Stimulated activated CD4-positive, alpha-beta T cell treated with anti-CD3 and anti-CD28 coated beads, Interleukin-12 subunit alpha, Interleukin-12 subunit beta, amount 100 ng/mL, for 24 hours (primary cell): ENCODE measurements at regions not wholly inside any gene's neighbourhood (a gene's known extent, or its start where the extent isn't known, plus 50 kb on each side); places are given as distances from the start of the nearest gene placed in this dataset.
"Not testable (repeated sequence)": the region's sequence is repeated elsewhere in the genome, so short reads cannot be mapped to it uniquely, and the experiment has no call there.

Experiments
- DNase-seq, 2 experiments: peaks; one replicate each; pipeline ENCODE4 v3.0.0-alpha.2; 2020; ENCODE audit warnings: low read depth in 2 of 2

DNA sequence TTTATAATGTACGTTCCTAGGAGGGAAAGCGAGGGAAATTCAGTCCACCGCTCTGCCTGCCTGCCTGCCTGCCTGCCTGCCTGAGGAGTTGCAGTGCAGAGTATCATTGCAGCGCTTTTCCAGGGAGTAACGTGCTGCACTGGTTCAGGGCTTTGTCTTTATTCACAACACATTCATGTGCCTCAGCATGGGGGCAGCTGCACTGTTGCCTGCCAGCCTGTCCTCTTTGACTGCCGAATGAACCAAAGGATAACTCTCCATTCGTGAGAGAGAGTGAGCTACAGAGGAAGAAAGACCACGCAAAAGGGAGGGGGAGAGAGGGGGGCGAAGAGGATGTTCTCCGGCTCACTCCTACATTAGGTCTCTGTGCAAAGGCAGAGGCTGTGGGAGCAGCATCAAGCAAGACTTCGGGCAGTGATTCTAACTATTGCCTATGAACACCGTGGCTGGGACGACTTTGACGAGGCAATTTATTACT lies 791.2 kb downstream of the MAT2B start:
- DNase-seq, result no peak

DNA sequence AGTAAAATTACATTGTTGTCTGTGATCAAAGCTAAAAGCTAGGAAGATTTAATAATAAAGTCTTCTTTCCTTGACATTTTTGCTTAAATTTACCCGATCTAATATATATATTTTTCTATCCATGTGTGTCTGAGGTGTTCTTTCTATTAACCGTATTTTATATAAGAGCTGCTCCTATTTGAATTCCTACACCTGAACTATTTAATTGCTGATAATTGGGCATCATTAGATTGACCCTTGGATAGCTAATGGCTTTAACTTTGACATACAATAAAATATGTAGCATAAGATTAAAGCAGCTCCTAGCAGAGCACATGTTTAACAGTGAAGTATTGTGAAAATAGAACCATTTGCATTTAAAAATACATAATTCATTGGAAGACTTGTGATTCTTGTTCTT lies 792.7 kb downstream of the MAT2B start:
- DNase-seq, result no peak

DNA sequence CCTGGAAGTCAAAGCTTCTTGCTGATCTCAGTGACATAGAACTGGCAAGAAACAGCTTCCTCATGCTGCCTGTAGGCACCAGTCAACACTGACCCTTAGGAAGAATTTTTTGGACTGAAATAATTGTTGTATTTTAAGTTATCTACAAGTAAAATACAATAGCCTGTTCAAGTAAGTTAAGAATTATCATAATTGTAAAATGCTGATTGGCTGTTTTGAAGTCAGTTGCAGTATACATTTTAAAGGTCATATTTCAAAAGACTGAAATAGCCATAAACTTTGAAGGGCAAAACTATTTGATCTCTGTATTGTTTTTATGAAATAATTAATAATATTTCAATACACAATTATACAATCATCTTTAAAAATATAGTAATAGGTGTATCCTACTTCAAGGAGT lies 794.9 kb downstream of the MAT2B start:
- no peak for DNase-seq

DNA sequence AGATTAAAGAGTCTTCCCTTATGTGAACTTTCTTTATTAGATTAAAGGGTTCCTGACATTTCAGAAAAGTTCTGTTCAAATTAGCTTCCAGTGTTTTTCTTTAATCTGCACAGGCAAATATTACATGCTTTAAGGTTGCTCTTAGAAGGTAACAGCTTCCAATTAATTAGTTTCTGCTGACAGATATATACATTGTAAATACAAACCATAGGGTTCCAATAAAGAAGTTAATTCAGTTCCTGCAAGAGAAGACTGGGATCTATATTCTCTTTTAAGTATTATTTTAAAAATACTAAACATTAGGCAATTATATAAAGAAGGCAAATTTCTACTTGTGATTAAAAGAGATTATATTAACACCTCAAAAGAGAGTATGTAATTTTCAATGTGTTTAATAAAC lies 795.7 kb downstream of the MAT2B start:
- no peak for DNase-seq

DNA sequence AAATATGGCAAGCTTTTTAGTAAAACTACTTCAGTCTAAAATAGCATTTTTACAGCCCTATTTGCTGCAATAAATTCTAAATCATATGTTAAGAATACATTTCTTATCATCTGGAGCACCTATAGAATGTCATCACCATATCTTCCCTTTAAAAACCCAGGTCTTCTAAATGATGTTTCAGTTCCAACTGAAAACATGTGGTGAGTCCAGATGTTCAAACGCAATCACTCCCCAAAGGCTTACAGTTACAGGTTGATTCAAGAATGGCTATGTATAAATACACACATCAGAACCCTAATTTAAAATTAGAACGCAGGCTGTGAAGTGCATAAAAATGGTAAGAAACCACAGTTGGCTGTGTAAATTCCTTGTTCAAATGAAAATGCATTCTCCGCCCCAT lies 796.3 kb downstream of the MAT2B start:
- no peak for DNase-seq

DNA sequence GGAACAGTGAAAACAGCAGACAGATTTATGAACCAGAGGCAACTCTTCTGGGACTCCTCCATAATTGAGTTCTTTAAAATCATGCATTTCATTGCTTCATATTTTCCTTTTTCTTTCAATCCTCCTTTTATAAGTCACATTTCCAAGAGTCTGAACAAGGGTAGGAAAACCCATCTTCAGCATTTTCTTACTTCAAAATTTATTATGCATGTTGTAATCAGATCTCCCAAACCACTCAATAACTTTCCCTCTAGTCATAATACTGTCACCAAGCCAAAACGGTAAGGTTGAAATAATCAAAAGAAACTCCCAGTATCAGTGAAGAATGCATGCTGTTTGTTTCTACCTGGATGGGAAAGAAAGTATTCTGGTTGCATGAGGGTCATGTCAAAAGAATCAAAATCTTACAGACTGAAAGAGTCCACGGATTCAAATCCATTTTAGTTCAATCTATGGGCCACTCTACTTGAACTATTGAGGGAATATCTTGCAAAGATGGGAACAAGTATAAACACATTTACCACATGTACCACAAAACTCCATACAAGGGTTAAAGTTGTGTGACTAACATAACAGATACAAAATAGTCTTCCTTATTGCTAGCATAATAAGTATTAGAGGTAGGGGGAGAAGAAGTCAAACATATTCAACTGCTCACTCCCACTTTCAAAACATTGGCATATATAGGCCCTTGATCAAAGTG lies 797.3 kb downstream of the MAT2B start:
- DNase-seq, result no peak

DNA sequence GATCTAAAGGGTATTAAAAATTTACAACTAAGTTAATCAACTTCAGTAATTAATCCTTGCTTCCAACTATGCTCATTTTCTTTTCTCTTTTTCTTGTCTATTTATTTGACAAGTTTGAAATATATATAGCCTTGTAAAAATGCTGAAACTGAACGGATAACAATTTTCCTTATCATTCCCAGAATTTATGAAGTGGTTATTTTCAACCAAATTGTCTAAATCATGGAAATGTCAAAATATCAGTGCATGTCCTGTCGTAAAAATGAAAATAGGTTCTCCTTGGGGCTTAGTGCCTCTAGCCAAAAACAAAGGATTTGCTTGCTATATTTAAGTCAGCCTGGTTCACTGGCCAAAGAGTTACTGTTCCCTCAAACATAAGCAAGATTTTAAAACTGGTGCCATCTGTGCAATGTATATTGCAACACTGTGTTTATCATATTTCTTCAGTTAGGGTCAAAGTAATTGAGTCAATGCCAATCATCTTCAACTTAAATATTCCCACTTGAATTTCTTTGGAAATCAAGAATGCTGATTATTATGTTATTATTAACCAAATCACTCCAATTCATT lies 798.3 kb downstream of the MAT2B start:
- no peak for DNase-seq

DNA sequence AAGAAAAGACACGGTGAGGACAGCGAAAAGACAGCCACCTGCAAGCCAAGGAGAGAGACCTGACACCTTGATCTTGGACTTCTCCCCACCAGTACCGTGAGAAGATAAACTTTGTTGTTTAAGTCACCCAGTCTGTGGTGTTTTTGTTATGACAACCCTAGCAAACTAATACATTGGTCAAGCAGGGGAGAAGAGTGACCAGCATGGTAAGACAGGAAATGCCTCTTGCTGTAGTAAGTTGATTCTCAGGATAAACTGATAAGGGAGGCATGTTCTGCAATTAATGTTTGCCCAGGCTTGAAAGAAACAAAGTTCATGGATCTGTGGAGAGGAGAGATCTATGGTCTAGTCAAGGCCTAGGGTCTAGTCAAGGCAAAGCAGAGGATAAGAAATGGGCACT lies 801.2 kb downstream of the MAT2B start:
- DNase-seq, result no peak

DNA sequence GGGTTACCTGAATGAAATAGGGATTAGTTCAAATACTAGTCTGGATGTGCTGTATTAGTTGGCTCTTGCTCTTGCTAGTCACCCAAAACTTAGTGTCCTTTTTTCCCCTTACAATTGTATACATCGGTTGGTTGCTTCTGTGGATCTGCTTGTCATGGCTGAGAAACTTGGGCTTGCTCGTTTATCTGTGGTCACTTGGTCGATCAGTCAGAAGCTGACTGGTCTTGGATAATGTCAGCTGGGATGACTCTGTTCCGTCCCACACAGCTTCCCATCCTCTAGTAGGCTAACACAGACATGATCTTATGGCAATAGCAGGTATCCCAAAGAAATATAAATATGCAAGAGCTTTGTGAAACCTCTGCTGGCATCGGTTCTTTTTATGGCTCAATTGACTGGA lies 807.4 kb downstream of the MAT2B start:
- no peak for DNase-seq

DNA sequence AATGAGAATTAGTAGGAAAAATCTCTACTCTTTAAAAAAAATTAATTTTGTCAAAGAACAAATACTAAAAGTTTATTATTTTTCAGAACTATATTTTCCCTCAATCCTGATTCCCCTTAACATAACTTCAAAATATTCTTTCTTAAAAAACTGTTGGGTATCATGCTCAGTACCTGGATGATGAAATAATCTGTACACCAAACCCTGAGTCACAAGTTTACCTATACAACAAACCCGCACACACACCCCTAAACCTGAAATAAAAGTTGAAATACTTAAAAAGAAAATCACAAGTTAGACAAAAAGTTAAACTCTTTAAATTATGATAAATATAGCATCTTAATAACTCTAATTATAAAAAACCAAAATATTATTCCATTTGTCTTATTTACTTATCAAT lies 812.3 kb downstream of the MAT2B start:
- no peak for DNase-seq

DNA sequence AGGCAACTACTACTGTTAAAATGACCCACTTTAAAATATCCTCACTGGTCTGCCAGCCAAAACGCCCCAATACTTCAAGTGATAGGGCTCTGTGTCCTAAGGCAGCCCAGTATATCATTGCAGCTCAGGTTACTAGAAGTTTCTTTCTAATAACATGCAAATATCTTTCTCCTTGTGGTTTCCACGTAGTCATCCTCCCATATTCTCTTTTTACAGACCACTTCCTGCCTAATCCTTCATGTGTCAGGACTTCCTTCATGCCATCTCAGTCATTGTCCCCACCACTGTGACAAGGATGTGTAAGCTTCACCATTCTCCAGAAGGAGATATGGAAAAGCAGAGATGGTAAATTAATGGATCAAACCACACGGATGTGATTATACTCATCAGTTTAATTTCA lies 813.7 kb downstream of the MAT2B start:
- DNase-seq, result no peak

DNA sequence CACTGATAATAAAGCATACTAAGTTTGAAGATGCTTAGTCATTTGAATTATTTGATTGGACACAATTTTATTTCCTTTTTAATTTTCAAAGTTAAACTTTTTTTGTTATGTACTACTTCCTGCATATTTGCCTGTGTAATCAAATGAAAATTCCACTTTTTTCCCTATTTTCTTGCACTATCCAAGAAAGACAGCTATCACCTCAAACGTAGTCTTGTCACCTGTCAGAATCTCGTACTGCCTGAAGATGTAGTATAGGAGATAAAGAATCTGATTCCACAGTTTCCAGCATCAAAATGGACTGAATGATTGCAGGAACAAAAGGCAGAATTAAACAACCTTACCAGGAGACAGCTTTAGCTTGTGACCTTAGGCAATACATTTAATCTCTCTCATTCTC lies 818.8 kb downstream of the MAT2B start:
- DNase-seq, result no peak

DNA sequence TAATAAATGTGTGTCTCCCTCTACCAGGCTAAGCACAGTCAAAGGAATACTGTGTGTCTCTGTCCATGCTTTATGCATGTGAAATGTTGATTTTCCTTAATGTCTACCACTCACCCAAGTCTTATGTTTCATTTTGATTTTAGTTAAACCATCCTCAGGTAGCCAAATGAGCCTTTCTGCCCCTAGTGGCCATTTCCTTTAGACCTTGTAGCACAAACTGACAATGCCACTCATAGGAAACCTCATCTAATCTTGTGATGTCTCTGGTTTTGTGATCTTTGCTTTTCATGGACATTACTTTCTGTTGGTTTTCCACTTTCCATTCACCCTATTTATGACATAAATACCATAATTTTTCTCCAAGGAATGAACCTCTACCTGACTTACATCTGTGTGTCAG lies 820.8 kb downstream of the MAT2B start:
- DNase-seq, result no peak

DNA sequence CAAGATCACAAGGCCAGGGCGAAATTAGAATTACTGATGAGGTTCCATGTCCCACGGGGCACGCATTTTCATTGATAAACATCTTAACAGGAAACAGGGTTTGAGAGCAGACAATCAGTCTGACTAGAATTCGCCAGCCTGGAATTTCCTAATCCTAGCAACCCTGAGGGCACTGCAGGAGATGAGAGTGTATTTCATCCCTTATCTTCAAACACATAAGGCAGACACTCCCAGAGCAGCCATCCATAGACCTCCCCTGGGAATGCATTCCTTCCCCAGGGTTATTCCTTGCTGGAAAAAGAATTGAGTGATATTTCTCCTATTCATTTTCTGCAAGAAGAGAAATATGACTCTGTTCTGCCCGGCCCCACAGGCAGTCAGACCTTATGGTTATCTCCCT lies 821.7 kb downstream of the MAT2B start:
- DNase-seq, result not testable (repeated sequence)

DNA sequence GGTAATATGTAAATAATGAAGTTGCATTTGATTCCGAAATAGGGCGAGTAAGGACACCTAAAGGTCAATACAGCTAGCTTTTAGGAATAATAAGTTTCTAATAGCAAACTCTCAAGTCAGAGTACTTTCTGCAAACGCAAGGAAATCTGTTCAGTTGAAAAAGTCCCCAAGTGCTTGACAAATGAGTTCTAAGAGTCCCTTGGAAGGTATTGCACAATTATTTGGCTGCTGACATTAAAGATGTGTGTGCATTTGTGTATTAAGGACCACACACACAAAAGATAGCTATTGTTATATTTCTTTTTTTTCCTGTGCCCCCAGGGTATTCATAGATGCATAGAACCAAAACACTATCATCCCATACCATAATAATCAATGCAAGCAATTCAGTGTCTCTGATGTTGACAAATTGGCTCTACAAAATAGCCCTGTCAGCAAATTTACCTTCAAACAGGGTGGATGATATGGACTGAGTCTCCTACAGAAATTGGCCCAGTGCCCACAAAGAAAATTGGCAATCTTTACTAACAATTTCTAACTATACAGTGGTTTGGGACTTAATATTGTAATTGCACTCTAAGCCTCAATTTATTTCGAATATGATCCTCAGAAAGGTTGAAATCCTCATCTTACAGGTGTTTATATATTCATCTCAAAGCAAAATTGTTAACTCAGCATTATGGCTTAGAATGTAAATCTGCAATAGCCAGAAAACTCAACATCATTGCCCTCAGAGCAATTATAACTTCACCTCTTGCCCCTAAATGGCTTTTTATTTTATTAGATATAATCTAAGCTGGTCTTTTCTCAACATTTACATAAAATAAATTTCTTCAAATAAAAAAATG lies 827.2 kb downstream of the MAT2B start:
- no peak for DNase-seq

DNA sequence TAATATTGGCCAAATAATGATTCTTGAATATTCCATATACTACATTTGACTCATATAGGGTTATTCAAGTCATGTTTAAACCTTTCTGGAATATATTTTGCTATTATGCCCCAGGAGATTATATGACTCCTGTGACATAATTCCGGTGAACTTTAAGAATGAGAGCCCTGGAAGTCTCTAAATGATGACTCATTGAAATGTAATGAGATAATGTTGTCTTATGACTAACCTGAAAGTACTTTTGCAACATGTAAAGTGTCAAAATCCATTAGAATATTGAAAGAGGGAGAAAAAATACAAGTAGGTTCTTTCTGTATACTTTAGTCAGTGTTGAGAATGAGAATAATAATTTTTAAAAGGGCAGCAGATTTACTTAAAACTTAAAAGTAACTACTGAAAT lies 830.4 kb downstream of the MAT2B start:
- DNase-seq, result no peak

DNA sequence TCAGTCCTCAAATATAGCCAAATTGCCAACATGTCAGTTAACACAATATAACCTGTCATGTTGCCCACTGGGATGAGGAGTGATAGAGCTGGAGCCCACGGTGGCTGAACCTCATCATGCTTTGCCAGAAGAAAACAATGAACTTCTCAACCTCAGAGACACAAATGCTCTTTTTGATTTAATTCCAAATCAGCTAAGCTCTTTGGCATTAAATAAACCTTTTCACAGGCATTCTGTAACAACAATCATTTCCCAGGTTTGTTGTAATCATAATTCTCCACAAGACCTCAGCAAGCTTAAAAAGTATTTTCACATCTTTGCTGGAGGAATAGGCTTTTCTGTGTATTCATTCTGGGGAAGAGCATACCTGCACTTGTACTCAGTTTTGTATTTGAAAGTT lies 830.9 kb downstream of the MAT2B start:
- no peak for DNase-seq

DNA sequence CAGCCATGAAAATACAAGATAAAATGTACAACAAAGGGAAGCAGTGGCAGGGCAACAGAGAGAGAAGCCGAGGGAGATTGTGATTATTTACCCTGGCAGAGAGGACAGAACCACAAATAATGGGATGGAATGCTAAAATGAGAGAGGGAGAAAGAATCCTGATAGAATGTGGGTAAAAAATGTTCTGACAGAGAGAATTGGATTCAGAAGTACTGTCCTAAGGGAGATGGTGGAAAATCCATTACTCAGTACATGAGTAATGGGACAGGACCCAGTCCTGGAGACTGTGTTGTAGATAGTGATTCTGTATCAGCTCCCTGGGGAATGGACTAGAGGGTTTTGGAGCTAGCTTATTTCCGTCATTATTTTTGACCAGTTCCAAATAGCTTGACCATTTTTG lies 831.5 kb downstream of the MAT2B start:
- no peak for DNase-seq

DNA sequence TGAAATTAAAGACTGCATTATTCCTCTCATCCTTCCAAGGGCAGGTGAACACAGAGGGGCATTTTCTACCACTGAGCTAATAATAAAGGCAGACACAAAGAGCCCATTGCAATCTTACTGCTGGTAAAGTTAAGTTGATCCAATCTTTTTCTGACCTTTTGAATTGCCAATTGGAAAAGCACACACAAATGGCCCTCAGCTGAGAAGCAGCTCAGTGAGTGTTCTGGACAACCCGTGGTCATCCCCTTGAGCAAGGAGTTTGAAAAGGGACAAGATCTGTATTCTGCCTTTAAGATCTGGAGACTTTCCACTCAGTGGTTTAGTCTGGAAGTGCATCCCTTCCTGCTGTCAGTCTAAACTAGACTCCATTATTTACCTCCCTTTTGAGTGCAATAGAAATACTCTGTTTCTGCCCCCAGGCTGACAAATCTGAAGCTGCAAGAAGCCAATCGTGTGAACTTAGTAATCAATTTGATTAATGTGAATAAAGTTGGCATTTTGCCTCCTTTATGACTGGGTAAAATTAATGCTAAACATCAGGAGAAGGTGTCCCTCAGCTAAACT lies 835.7 kb downstream of the MAT2B start:
- no peak for DNase-seq

DNA sequence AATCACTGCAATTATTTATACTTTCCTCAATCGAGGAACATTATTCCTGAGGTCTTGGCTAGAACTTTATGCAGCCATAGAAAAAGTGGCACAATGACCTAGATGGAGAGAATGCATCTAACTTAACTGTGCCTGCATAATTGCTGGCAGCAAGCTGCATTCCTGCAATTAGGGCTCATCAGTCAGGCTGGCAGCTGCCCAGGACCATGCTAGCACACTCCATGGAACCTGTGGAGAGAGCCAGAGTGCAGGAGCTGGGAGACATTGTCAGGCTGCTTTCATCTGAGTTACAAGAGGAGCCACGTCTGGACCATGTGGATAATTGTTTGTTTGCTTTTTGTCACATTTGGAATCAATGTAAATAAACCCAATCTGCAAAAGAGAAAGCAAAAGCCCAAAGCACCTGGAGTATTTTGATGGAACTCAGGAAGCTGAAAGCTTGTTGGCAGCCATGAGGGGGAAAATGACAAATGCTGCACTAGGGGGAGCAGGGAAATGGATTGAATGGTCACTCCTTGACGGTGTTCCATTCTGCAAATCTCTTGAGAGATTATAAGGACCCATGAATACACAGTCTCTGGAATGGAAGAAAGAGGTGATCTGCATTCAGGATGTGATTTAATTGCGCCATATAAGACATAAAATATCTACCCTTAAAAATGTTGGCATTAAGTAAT lies 839.9 kb downstream of the MAT2B start:
- no peak for DNase-seq

DNA sequence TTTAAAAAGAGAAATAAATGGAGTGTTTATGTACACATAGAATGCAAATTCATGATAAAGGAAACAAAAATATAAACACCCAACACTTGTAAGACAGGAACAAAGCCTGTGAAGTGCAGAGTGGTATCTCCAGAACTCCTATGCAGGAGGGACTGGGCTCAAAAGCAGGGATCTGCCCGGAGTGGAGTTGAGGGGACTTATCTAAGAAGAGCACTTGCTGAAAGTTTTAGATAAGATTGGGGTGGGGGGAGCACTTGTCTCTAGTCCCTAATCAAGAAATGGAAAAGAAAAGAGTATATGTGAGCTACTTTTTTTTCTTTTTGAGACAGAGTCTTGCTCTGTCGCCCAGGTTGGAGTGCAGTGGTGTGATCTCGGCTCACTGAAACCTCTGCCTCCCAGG lies 840.4 kb downstream of the MAT2B start:
- no peak for DNase-seq
